ENCODE measurements at regions not wholly inside any gene's neighbourhood (a gene's known extent, or its start where the extent isn't known, plus 50 kb on each side); places are given as distances from the start of the nearest gene placed in this dataset.

GRCh38 chr9:10744669-10745068 lies 131.9 kb upstream of the PTPRD start:
- TF ChIP-seq POLR2A (IDR thresholded peaks at IDR 0.05) (no peak), CTCF (IDR thresholded peaks at IDR 0.05) (no peak)
